SU-DHL-6 (cell line): ENCODE measurements at regions not wholly inside any gene's neighbourhood (a gene's known extent, or its start where the extent isn't known, plus 50 kb on each side); places are given as distances from the start of the nearest gene placed in this dataset.

Source experiments
- H2AFZ ChIP-seq: fragments of 200-600 bp; sonication (generic); 2 replicates; pipeline ENCODE4 v1.6.1; 2014; ENCODE audit warnings: low read depth, mild to moderate bottlenecking, moderate library complexity, mixed read lengths, antibody characterized with exemption, low read length; ENCODE audit not compliant: severe bottlenecking
- H3F3A ChIP-seq: fragments of 200-600 bp; shearing (Covaris generic); 2 replicates; pipeline ENCODE4 v1.6.0; 2016; ENCODE audit warnings: antibody characterized with exemption, mild to moderate bottlenecking; ENCODE audit not compliant: insufficient read depth
- H3K27ac ChIP-seq: fragments of 200-600 bp; sonication (generic); 2 replicates; pipeline ENCODE4 v1.5.1; 2016; ENCODE audit warnings: low read depth, mild to moderate bottlenecking, low read length, moderate library complexity, mixed read lengths
- H3K27me3 ChIP-seq: fragments of 200-600 bp; sonication (generic), shearing (Covaris generic); 2 replicates; pipeline ENCODE4 v1.6.0; 2014; ENCODE audit warnings: mild to moderate bottlenecking, low read length
- H3K36me3 ChIP-seq: fragments of 200-600 bp; sonication (generic); 2 replicates; pipeline ENCODE4 v1.6.1; 2014; ENCODE audit warnings: mild to moderate bottlenecking, low read length, mixed read lengths
- H3K4me2 ChIP-seq: fragments of 300-600, 200-600 bp; shearing (Covaris generic), sonication (generic); 2 replicates; pipeline ENCODE4 v1.6.0; 2014; ENCODE audit warnings: low read length, low read depth, mild to moderate bottlenecking; ENCODE audit not compliant: poor library complexity, severe bottlenecking
- H3K4me3 ChIP-seq: fragments of 200-600 bp; sonication (generic); 2 replicates; pipeline ENCODE4 v1.5.1; 2014; ENCODE audit warnings: antibody characterized with exemption, low read length, mild to moderate bottlenecking, mixed read lengths; ENCODE audit not compliant: insufficient read depth, poor library complexity, severe bottlenecking
- H3K79me2 ChIP-seq: fragments of 200-600 bp; sonication (generic); 2 replicates; pipeline ENCODE4 v1.6.1; 2014; ENCODE audit warnings: mild to moderate bottlenecking, low read length, moderate library complexity; ENCODE audit not compliant: insufficient read depth
- H3K9ac ChIP-seq: fragments of 200-600 bp; sonication (generic); 2 replicates; pipeline ENCODE4 v1.7.0; 2014; ENCODE audit warnings: mild to moderate bottlenecking, low read length
- H3K9me2 ChIP-seq: fragments of 200-600 bp; sonication (generic); replicated peaks from 2 replicates; pipeline ENCODE4 v1.6.1; 2014; ENCODE audit warnings: low read length; ENCODE audit not compliant: insufficient read depth
- H3K9me3 ChIP-seq: fragments of 200-600 bp; sonication (generic); 2 replicates; pipeline ENCODE4 v1.6.1; 2014; ENCODE audit warnings: low read length, mixed read lengths; ENCODE audit not compliant: insufficient read depth
- H4K20me1 ChIP-seq: fragments of 200-600 bp; sonication (generic); 2 replicates; pipeline ENCODE4 v1.6.1; 2014; ENCODE audit warnings: low read depth, mild to moderate bottlenecking, antibody characterized with exemption, low read length, moderate library complexity, mixed read lengths
- CTCF ChIP-seq: fragments of 200-600 bp; sonication (generic); IDR thresholded peaks from one replicate; pipeline ENCODE4 v1.5.1; 2017; ENCODE audit warnings: antibody characterized with exemption, mild to moderate bottlenecking, low read length, moderate library complexity; ENCODE audit not compliant: insufficient read depth, poor library complexity, severe bottlenecking
- EZH2phosphoT487 ChIP-seq: fragments of 200-600 bp; sonication (generic), shearing (Covaris generic); conservative IDR thresholded peaks from 2 replicates; pipeline ENCODE4 v1.6.1; 2018; ENCODE audit warnings: mild to moderate bottlenecking, antibody characterized with exemption, low read length, moderate library complexity, mixed read lengths

DNA sequence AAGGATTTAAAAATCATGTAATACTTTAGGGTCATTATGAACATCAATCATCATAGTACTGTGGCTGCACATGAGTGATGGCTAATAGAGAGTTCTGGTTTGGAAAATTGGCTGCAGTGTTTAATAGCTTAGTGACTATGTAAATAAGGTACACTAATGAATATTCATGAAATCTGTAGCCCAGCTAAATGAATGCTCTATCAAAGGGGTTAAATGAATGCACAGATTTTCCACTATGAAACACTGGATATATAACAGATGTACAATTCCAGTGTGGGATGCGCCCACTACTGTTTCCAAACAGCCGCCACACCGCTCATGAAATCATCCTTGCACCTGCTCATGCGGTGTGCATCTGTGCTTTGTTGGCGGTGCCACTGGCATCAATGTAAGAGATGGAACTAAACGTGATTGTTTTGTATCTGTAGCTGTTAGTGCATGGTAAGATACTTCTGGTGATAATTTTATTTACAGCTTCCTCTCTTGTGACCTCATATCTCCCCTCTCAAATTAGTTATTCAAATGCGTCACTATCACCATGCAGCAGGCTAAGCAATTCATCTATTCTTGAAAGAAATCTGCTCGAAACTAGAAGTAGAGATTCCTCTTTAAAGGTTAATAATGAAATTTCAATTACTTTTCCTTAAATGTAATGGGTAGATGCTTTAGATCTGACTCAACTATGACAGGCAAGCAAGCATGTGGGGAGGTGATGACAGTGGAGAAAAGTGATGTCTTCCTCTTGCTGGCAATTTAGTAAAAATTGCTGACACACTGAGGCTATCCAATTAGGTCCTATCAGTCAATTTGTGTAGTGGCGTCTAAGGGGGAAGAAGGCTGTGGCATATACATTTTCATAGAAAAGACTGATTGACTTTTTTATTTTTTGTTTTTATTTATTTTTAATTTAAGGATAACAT lies 433.6 kb downstream of the AEBP2 start:
- Histone ChIP-seq H3K9ac (no peak overlapping the region), H3K79me2 (no peaks in the 10 kb centered on the region)
- TF ChIP-seq CTCF (no peak), EZH2phosphoT487 (no peak)

DNA sequence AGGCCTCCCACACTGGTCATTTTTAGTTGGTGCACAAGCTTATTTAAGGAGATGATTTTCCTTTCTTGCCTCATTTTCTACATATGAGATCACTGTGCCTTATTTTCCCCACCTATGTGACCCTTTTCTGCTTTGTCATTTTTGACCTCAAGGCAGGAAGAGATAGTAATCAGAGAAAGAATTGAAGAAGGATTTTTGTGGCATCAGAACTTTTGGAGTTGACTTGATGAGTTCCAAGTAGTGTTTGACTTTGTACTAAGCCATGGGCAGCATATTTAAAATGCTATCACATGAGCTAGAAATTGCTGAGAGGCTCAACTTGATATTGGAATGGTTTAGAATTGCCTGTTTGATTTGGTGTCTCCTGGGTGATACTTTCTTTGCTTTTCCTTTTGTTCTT lies 440.8 kb downstream of the AEBP2 start:
- H3K9ac ChIP-seq, result no peak overlapping the region
- no peak overlapping the region for H3K4me2 ChIP-seq
- no peak for TF ChIP-seq EZH2phosphoT487
- TF ChIP-seq CTCF, result no peak
- no peaks in the 10 kb centered on the region for H3F3A ChIP-seq
- no peak overlapping the region for H2AFZ ChIP-seq
- H3K27ac ChIP-seq, result no peak overlapping the region
- H3K9me2 ChIP-seq, result no peaks in the 10 kb centered on the region
- H4K20me1 ChIP-seq, result no peaks in the 10 kb centered on the region
- H3K4me3 ChIP-seq, result no peak overlapping the region
- no peaks in the 10 kb centered on the region for H3K36me3 ChIP-seq
- H3K27me3 ChIP-seq, result no peaks in the 10 kb centered on the region
- no peaks in the 10 kb centered on the region for H3K9me3 ChIP-seq
- H3K79me2 ChIP-seq, result no peaks in the 10 kb centered on the region

More for the DNA sequence above, 433.6 kb downstream of the AEBP2 start:
- Histone ChIP-seq H3K9me2 (no peaks in the 10 kb centered on the region), H3K27me3 (no peaks in the 10 kb centered on the region), H3K9me3 (no peaks in the 10 kb centered on the region), H3K4me2 (no peak overlapping the region), H3K27ac (no peak overlapping the region), H3K36me3 (no peaks in the 10 kb centered on the region), H4K20me1 (no peaks in the 10 kb centered on the region), H3F3A (no peaks in the 10 kb centered on the region), H2AFZ (no peak overlapping the region), H3K4me3 (no peak overlapping the region)

DNA sequence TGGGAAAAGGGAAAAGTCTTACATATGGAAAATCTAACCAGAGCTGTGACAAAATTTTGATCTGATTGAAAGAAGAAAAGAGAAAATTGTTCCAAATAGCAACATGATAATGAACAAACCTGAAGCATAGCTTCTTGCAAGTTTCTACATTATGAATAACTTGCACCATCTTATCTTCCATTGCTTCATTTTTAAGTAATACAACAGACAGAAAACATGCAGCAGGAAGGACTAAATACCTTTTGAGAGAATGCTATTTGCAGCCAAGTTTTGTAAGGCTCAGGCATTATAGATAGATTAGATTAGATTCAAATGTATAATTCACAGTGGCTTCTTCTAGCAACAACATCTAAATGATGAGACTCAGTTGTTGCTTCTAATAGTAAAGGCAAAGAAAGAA lies 441.4 kb downstream of the AEBP2 start:
- Histone ChIP-seq H3K9me2 (no peaks in the 10 kb centered on the region), H3F3A (no peaks in the 10 kb centered on the region), H3K27ac (no peak overlapping the region), H2AFZ (no peak overlapping the region), H3K9ac (no peak overlapping the region), H3K27me3 (no peaks in the 10 kb centered on the region), H3K4me2 (no peak overlapping the region), H3K36me3 (no peaks in the 10 kb centered on the region), H3K9me3 (no peaks in the 10 kb centered on the region), H3K4me3 (no peak overlapping the region), H4K20me1 (no peaks in the 10 kb centered on the region), H3K79me2 (no peaks in the 10 kb centered on the region)
- TF ChIP-seq CTCF (no peak), EZH2phosphoT487 (no peak)
